Thyroid gland (tissue), 4 donors: ENCODE measurements at regions not wholly inside any gene's neighbourhood (a gene's known extent, or its start where the extent isn't known, plus 50 kb on each side); places are given as distances from the start of the nearest gene placed in this dataset.

Experiments used
- DNase-seq, 2 donors: peaks; one replicate each; pipeline ENCODE4 v3.0.0-alpha.2; 2019
- H3K27ac ChIP-seq, 3 donors: fragments of 200-600 bp; sonication (generic); 1 replicate in 2 of 3; 2 replicates in 1 of 3; pipeline ENCODE4 v1.5.1; 2016 to 2019; ENCODE audit warnings: mild to moderate bottlenecking in 1 of 3, moderate library complexity in 1 of 3
- H3K27me3 ChIP-seq: fragments of 200-600 bp; sonication (generic); one replicate; pipeline ENCODE4 v1.5.1; 2019
- H3K36me3 ChIP-seq, 2 donors: fragments of 200-600 bp; sonication (generic); one replicate each; pipeline ENCODE4 v1.5.1; 2016 to 2019
- H3K4me1 ChIP-seq, 2 donors: fragments of 200-600 bp; sonication (generic); one replicate each; pipeline ENCODE4 v1.5.1; 2017 to 2019
- H3K4me3 ChIP-seq, 3 donors: fragments of 200-600 bp; sonication (generic); replicated peaks in 1 of 3; 1 replicate in 2 of 3; 2 replicates in 1 of 3; pipeline ENCODE4 v1.5.1; 2016; ENCODE audit warnings: mild to moderate bottlenecking in 1 of 3
- H3K9me3 ChIP-seq: fragments of 200-600 bp; sonication (generic); one replicate; pipeline ENCODE4 v1.5.1; 2017
- POLR2A ChIP-seq, 2 donors: fragments of 450-650 bp; IDR thresholded peaks; one replicate each; pipeline ENCODE4 v1.6.1; 2017; ENCODE audit warnings: antibody characterized with exemption in 2 of 2, mild to moderate bottlenecking in 2 of 2, moderate library complexity in 1 of 2
- WGBS, 2 donors: methylation state at CpG; one replicate each; pipeline ENCODE4 v1.1.5; 2017; 5-methylcytosine and 5-hydroxymethylcytosine counted together
- intact Hi-C: fragments of 100-400 bp; cut with DNase I; formaldehyde crosslinking; loops from one replicate; pipeline ENCODE4 v1.15.1; 2023
- TF ChIP-seq, protein P1 (sequence below), 6 experiments: fragments of 200-600 bp in 3 of 6; fragments of 450-650 bp in 3 of 6; sonication (generic) in 3 of 6; IDR thresholded peaks; one replicate each; pipeline ENCODE4 v1.5.1; 2016 to 2019; ENCODE audit warnings: antibody characterized with exemption in 6 of 6, mild to moderate bottlenecking in 2 of 6, inconsistent platforms in 1 of 6, moderate library complexity in 1 of 6

DNA sequence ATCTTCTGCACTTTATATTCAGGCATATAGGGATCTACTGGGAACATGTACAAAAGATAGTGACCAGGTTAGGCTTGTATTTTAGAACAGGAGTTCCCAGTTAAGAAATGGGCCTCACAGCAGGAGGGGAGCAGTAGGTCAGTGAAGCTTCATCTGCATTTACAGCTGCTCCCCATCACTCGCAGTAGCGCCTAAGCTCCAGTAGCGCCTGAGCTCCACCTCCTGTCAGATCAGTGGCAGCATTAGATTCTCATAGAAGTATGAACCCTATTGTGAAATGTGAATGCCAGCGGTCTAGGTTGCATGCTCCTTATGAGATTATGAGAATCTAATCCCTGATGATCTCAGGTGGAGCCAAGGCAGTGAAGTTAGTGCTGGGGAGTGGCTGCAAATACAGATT lies 224.4 kb upstream of the CYRIA start:
- H3K4me3 ChIP-seq = no peak overlapping the region

GRCh38 chr2:16885027-16885426 lies 219.4 kb upstream of the CYRIA start:
- no peak overlapping the region for H3K27ac ChIP-seq
- no peaks in the 10 kb centered on the region for H3K36me3 ChIP-seq
- TF ChIP-seq POLR2A (IDR thresholded peaks at IDR 0.05) = no peak
- TF ChIP-seq, protein P1, sequence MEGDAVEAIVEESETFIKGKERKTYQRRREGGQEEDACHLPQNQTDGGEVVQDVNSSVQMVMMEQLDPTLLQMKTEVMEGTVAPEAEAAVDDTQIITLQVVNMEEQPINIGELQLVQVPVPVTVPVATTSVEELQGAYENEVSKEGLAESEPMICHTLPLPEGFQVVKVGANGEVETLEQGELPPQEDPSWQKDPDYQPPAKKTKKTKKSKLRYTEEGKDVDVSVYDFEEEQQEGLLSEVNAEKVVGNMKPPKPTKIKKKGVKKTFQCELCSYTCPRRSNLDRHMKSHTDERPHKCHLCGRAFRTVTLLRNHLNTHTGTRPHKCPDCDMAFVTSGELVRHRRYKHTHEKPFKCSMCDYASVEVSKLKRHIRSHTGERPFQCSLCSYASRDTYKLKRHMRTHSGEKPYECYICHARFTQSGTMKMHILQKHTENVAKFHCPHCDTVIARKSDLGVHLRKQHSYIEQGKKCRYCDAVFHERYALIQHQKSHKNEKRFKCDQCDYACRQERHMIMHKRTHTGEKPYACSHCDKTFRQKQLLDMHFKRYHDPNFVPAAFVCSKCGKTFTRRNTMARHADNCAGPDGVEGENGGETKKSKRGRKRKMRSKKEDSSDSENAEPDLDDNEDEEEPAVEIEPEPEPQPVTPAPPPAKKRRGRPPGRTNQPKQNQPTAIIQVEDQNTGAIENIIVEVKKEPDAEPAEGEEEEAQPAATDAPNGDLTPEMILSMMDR (IDR thresholded peaks at IDR 0.05) = no peak
- no peaks in the 10 kb centered on the region for H3K4me1 ChIP-seq
- intact Hi-C loops = no loop called here
- H3K4me3 ChIP-seq = no peak overlapping the region
- no peaks in the 10 kb centered on the region for H3K27me3 ChIP-seq
- no peaks in the 10 kb centered on the region for H3K9me3 ChIP-seq
- DNase-seq = no peak
- 38 to 46% methylated on average over 1 of the region's 1 CpG for WGBS, 2 donors

More for the DNA sequence above, 224.4 kb upstream of the CYRIA start:
- TF ChIP-seq, protein P1 (IDR thresholded peaks at IDR 0.05) = no peak
- TF ChIP-seq POLR2A (IDR thresholded peaks at IDR 0.05) = no peak
- Histone ChIP-seq H3K27me3 (no peaks in the 10 kb centered on the region), H3K9me3 (no peaks in the 10 kb centered on the region), H3K4me1 (no peaks in the 10 kb centered on the region), H3K27ac (no peak overlapping the region), H3K36me3 (no peaks in the 10 kb centered on the region)
- DNase-seq = no peak
- intact Hi-C loops = no loop called here
- WGBS, 2 donors = 73 to 79% methylated on average over 4 of the region's 4 CpGs

GRCh38 chr2:16882706-16883105 lies 217.1 kb upstream of the CYRIA start:
- Histone ChIP-seq H3K9me3 (no peaks in the 10 kb centered on the region), H3K36me3 (no peaks in the 10 kb centered on the region), H3K27me3 (no peaks in the 10 kb centered on the region), H3K4me3 (no peak overlapping the region), H3K4me1 (no peaks in the 10 kb centered on the region), H3K27ac (no peak overlapping the region)
- intact Hi-C loops = no loop called here
- 77 to 85% methylated on average over 3 of the region's 3 CpGs for WGBS, 2 donors
- DNase-seq = no peak
- TF ChIP-seq, protein P1 (IDR thresholded peaks at IDR 0.05) = no peak
- TF ChIP-seq POLR2A (IDR thresholded peaks at IDR 0.05) = no peak

- Histone ChIP-seq H3K4me1 (no peaks in the 10 kb centered on the region), H3K9me3 (no peaks in the 10 kb centered on the region), H3K27me3 (no peaks in the 10 kb centered on the region), H3K4me3 (no peak overlapping the region), H3K27ac (no peak overlapping the region), H3K36me3 (no peaks in the 10 kb centered on the region)
- TF ChIP-seq POLR2A (IDR thresholded peaks at IDR 0.05) = no peak
- TF ChIP-seq, protein P1 (IDR thresholded peaks at IDR 0.05) = no peak
- DNase-seq = no peak
- intact Hi-C loops = no loop called here
Measured at GRCh38 chr2:16881122-16881521, 215.5 kb upstream of the CYRIA start.

DNA sequence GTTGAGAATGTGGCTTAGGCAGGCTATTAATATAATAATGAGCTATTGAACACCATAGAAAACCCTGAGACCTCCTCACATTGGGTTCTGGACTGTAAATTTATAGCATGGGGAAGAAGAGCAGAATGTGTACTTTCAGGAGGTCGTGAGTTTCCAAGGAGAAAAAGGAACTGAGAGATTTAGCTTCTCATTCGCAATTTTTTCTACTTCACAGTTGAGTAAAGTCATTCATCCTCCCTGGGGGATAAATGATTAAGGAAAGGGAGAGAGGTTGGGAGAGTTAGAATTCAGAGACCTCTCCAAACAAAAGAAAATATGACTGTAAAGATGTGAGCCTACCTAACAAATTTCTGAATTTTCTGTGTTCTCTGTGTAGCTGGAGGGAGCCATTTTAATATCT lies 205.8 kb upstream of the CYRIA start:
- intact Hi-C loops = no loop called here
- Histone ChIP-seq H3K9me3 (no peaks in the 10 kb centered on the region), H3K4me1 (no peaks in the 10 kb centered on the region), H3K36me3 (no peaks in the 10 kb centered on the region), H3K27me3 (no peaks in the 10 kb centered on the region), H3K4me3 (no peak overlapping the region), H3K27ac (no peak overlapping the region)
- no peak for DNase-seq
- TF ChIP-seq, protein P1 (IDR thresholded peaks at IDR 0.05) = no peak
- no peak for TF ChIP-seq POLR2A (IDR thresholded peaks at IDR 0.05)
- 76 to 77% methylated on average over 2 of the region's 2 CpGs for WGBS, 2 donors
